ENCODE measurements at regions not wholly inside any gene's neighbourhood (a gene's known extent, or its start where the extent isn't known, plus 50 kb on each side); places are given as distances from the start of the nearest gene placed in this dataset.

DNA sequence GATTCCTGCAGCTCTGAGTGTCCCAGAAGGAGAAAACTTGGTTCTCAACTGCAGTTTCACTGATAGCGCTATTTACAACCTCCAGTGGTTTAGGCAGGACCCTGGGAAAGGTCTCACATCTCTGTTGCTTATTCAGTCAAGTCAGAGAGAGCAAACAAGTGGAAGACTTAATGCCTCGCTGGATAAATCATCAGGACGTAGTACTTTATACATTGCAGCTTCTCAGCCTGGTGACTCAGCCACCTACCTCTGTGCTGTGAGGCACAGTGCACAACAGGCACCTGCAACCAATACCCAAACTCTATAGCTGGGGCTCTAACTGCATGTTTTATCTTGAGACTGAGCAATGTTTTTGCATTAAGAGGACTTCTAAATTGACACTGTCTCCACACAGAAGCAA lies 379.2 kb upstream of the OR4E1 start:
- no peak for DNase-seq (ENCODE audit: low read depth in 1 of 2, low spot score in 1 of 2)
- Histone ChIP-seq H3K27ac (replicated peaks) (no peak overlapping the region), H3K27me3 (ENCODE audit: insufficient read depth, poor library complexity, severe bottlenecking) (no peaks in the 10 kb centered on the region), H3K4me3 (replicated peaks; ENCODE audit: insufficient read depth, low read length) (no peak overlapping the region)
- TF ChIP-seq, protein P1, sequence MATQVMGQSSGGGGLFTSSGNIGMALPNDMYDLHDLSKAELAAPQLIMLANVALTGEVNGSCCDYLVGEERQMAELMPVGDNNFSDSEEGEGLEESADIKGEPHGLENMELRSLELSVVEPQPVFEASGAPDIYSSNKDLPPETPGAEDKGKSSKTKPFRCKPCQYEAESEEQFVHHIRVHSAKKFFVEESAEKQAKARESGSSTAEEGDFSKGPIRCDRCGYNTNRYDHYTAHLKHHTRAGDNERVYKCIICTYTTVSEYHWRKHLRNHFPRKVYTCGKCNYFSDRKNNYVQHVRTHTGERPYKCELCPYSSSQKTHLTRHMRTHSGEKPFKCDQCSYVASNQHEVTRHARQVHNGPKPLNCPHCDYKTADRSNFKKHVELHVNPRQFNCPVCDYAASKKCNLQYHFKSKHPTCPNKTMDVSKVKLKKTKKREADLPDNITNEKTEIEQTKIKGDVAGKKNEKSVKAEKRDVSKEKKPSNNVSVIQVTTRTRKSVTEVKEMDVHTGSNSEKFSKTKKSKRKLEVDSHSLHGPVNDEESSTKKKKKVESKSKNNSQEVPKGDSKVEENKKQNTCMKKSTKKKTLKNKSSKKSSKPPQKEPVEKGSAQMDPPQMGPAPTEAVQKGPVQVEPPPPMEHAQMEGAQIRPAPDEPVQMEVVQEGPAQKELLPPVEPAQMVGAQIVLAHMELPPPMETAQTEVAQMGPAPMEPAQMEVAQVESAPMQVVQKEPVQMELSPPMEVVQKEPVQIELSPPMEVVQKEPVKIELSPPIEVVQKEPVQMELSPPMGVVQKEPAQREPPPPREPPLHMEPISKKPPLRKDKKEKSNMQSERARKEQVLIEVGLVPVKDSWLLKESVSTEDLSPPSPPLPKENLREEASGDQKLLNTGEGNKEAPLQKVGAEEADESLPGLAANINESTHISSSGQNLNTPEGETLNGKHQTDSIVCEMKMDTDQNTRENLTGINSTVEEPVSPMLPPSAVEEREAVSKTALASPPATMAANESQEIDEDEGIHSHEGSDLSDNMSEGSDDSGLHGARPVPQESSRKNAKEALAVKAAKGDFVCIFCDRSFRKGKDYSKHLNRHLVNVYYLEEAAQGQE (IDR thresholded peaks at IDR 0.05; ENCODE audit: insufficient replicate concordance, low read depth), result no peak
- no peak for TF ChIP-seq GABPA (IDR thresholded peaks at IDR 0.05; ENCODE audit: low read depth)
- TF ChIP-seq POLR2AphosphoS5 (IDR thresholded peaks at IDR 0.05; ENCODE audit: low read depth), result no peak
- TF ChIP-seq, protein P2, sequence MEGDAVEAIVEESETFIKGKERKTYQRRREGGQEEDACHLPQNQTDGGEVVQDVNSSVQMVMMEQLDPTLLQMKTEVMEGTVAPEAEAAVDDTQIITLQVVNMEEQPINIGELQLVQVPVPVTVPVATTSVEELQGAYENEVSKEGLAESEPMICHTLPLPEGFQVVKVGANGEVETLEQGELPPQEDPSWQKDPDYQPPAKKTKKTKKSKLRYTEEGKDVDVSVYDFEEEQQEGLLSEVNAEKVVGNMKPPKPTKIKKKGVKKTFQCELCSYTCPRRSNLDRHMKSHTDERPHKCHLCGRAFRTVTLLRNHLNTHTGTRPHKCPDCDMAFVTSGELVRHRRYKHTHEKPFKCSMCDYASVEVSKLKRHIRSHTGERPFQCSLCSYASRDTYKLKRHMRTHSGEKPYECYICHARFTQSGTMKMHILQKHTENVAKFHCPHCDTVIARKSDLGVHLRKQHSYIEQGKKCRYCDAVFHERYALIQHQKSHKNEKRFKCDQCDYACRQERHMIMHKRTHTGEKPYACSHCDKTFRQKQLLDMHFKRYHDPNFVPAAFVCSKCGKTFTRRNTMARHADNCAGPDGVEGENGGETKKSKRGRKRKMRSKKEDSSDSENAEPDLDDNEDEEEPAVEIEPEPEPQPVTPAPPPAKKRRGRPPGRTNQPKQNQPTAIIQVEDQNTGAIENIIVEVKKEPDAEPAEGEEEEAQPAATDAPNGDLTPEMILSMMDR (IDR thresholded peaks at IDR 0.05; ENCODE audit: insufficient read depth, low read length), result no peak
- TF ChIP-seq SPI1 (IDR thresholded peaks at IDR 0.05; ENCODE audit: borderline replicate concordance, low read depth), result no peak

DNA sequence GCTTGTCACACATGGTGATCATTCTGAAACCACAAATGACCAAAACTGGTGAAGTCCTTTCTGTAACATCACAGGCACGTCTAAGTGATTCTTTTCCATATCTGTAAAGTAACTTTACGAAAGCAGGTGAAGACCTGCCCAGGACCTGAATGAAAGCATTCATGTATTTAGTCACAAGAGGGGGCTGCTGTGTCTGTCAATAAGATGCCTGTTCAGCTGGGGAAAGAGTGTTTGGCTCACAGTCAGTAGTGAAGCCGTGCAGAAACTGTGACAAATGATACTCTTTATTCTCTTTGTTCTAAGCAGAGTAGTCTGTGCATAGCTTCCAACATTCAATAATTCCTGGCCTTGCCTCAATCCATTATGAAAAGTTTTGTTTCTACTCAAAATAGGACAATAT lies 373.5 kb upstream of the OR4E1 start:
- TF ChIP-seq POLR2AphosphoS5 (IDR thresholded peaks at IDR 0.05; ENCODE audit: low read depth) (no peak), SPI1 (IDR thresholded peaks at IDR 0.05; ENCODE audit: borderline replicate concordance, low read depth) (no peak)
- TF ChIP-seq, protein P2 (IDR thresholded peaks at IDR 0.05; ENCODE audit: insufficient read depth, low read length), result peak; percentile 48
- DNase-seq (ENCODE audit: low read depth in 1 of 2, low spot score in 1 of 2), result peak in 1 of 2 experiments; percentile 57
- no peak overlapping the region for H3K4me3 ChIP-seq (replicated peaks; ENCODE audit: insufficient read depth, low read length)

DNA sequence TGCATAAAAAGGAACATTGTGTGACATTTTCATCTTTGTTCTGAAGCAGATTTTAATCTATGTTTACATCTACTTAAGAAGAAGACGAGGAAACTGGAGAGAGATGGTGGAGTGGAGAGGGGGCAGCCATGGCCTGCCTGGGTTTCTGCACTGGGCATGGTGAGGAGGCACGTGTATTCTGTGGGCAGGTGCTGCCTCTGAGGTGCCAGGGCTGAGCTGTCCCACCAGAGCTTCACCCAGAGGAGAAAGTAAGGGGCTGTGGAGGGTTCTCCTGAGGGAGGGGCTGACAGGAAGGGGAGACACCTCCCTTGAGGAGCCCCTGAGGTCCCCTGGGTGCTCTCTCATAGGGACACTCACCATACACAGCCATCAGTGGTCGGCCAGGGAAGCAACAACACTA lies 372.4 kb upstream of the OR4E1 start:
- TF ChIP-seq, protein P2 (IDR thresholded peaks at IDR 0.05; ENCODE audit: insufficient read depth, low read length), result no peak
- TF ChIP-seq POLR2AphosphoS5 (IDR thresholded peaks at IDR 0.05; ENCODE audit: low read depth) (no peak), SPI1 (IDR thresholded peaks at IDR 0.05; ENCODE audit: borderline replicate concordance, low read depth) (no peak)
- TF ChIP-seq, protein P1 (IDR thresholded peaks at IDR 0.05; ENCODE audit: insufficient replicate concordance, low read depth), result no peak
- H3K27me3 ChIP-seq (ENCODE audit: insufficient read depth, poor library complexity, severe bottlenecking), result no peaks in the 10 kb centered on the region
- no peak overlapping the region for H3K4me3 ChIP-seq (replicated peaks; ENCODE audit: insufficient read depth, low read length)
- DNase-seq (ENCODE audit: low read depth in 1 of 2, low spot score in 1 of 2), result no peak
- H3K27ac ChIP-seq (replicated peaks), result no peak overlapping the region

More for the DNA sequence above, 373.5 kb upstream of the OR4E1 start:
- Histone ChIP-seq H3K27ac (replicated peaks) (no peak overlapping the region), H3K27me3 (ENCODE audit: insufficient read depth, poor library complexity, severe bottlenecking) (no peaks in the 10 kb centered on the region)

DNA sequence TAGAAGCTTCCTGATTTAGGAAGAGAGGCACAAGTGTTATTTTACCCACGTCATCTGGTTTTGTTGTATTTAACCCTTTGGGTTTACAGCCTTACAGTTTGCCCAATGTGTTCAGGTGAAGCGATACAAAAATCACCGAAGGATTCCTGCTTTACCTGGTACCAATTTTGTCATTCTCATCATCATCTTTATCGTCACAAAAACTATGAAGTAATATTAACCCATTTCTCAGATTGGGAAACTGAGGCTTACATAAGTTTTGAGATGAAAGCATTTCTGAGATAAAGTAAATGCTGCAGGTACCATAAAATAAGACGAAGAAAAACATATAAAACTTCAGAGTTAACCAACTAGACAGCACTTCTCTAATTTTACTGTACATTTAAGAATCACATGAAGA lies 370.6 kb upstream of the OR4E1 start:
- H3K4me3 ChIP-seq (replicated peaks; ENCODE audit: insufficient read depth, low read length), result no peak overlapping the region
- TF ChIP-seq POLR2AphosphoS5 (IDR thresholded peaks at IDR 0.05; ENCODE audit: low read depth) (no peak), SPI1 (IDR thresholded peaks at IDR 0.05; ENCODE audit: borderline replicate concordance, low read depth) (no peak), GABPA (IDR thresholded peaks at IDR 0.05; ENCODE audit: low read depth) (no peak)
- TF ChIP-seq, protein P1 (IDR thresholded peaks at IDR 0.05; ENCODE audit: insufficient replicate concordance, low read depth), result no peak
- TF ChIP-seq, protein P2 (IDR thresholded peaks at IDR 0.05; ENCODE audit: insufficient read depth, low read length), result no peak
- no peak overlapping the region for H3K27ac ChIP-seq (replicated peaks)
- H3K27me3 ChIP-seq (ENCODE audit: insufficient read depth, poor library complexity, severe bottlenecking), result no peaks in the 10 kb centered on the region
- no peak for DNase-seq (ENCODE audit: low read depth in 1 of 2, low spot score in 1 of 2)
